Common myeloid progenitor, CD34-positive (primary cell): ENCODE measurements at regions not wholly inside any gene's neighbourhood (a gene's known extent, or its start where the extent isn't known, plus 50 kb on each side); places are given as distances from the start of the nearest gene placed in this dataset.
A peak's percentile ranks its signal among the peaks of the same experiment; 100 is the strongest.

Source experiments
- CTCF ChIA-PET: fragments of 350-600 bp; sonication (Branson Sonifier 250); formaldehyde crosslinking; loops from one replicate; lab custom pipeline; 2021; ENCODE audit warnings: antibody characterized with exemption; lab: Charles Lee
- POLR2A ChIA-PET: fragments of 350-600 bp; sonication (Branson Sonifier 250); formaldehyde crosslinking; loops from one replicate; lab custom pipeline; 2021; ENCODE audit warnings: antibody characterized with exemption; lab: Charles Lee
- DNase-seq, 3 donors: peaks; one replicate each; pipeline versions ENCODE4 v3.0.0 to v3.0.0-alpha.2; 2013
- H3K27ac ChIP-seq, 2 experiments: 1 replicate in 1 of 2; 2 replicates in 1 of 2; pipeline ENCODE4 v1.7.0; 2013; ENCODE audit warnings: inconsistent platforms in 2 of 2, low read length in 2 of 2, mild to moderate bottlenecking in 2 of 2, low read depth in 1 of 2, moderate library complexity in 1 of 2; ENCODE audit not compliant: severe bottlenecking in 2 of 2, insufficient read depth in 1 of 2, poor library complexity in 1 of 2
- H3K27me3 ChIP-seq, 5 experiments: replicated peaks in 2 of 5; 1 replicate in 3 of 5; 2 replicates in 2 of 5; pipeline versions ENCODE4 v1.6.1 to v1.7.0; 2013; ENCODE audit warnings: low read length in 4 of 5, mild to moderate bottlenecking in 2 of 5, moderate library complexity in 2 of 5, inconsistent platforms in 1 of 5; ENCODE audit not compliant: insufficient read depth in 5 of 5, control insufficient read depth in 4 of 5
- H3K36me3 ChIP-seq, 4 experiments: 1 replicate in 2 of 4; 2 replicates in 2 of 4; pipeline versions ENCODE4 v1.6.1 to v1.7.0; 2013; ENCODE audit warnings: low read length in 3 of 4, control low read depth in 1 of 4, mild to moderate bottlenecking in 1 of 4; ENCODE audit not compliant: control insufficient read depth in 4 of 4, insufficient read depth in 4 of 4
- H3K4me1 ChIP-seq, 4 experiments: 1 replicate in 3 of 4; 2 replicates in 1 of 4; pipeline versions ENCODE4 v1.6.1 to v1.7.1; 2013; ENCODE audit warnings: low read length in 3 of 4, mild to moderate bottlenecking in 3 of 4, control low read depth in 1 of 4, inconsistent platforms in 1 of 4, moderate library complexity in 1 of 4; ENCODE audit not compliant: control insufficient read depth in 4 of 4, insufficient read depth in 4 of 4; ENCODE audit errors: control extremely low read depth in 1 of 4
- H3K4me3 ChIP-seq, 7 experiments: 1 replicate in 4 of 7; 2 replicates in 3 of 7; pipeline versions ENCODE4 v1.5.1 to v1.7.0; 2013; ENCODE audit warnings: mild to moderate bottlenecking in 7 of 7, low read length in 6 of 7, moderate library complexity in 6 of 7, inconsistent platforms in 2 of 7, low read depth in 2 of 7, control low read depth in 1 of 7; ENCODE audit not compliant: insufficient read depth in 4 of 7, control insufficient read depth in 1 of 7; ENCODE audit errors: extremely low read depth in 1 of 7
- H3K9me3 ChIP-seq, 5 experiments: 1 replicate in 4 of 5; 2 replicates in 1 of 5; pipeline versions ENCODE4 v1.6.1 to v1.7.1; 2013; ENCODE audit warnings: low read length in 4 of 5, mild to moderate bottlenecking in 2 of 5, inconsistent platforms in 1 of 5, low read depth in 1 of 5, moderate library complexity in 1 of 5; ENCODE audit not compliant: control insufficient read depth in 4 of 5, insufficient read depth in 2 of 5; ENCODE audit errors: control extremely low read depth in 1 of 5
- WGBS: methylation state at CpG from one replicate; pipeline ENCODE4 v1.1.5; 2013; ENCODE audit not compliant: insufficient coverage; 5-methylcytosine and 5-hydroxymethylcytosine counted together

GRCh38 chr9:89929673-89930480 is 325.1 kb downstream of the GADD45G start:
- H3K27ac ChIP-seq, result no peak overlapping the region
- peaks cover 1 to 16% (median 9%) of the 10 kb centered on the region in 4 experiments for H3K4me1 ChIP-seq
- DNase-seq, result peak in 2 of 3 donors; percentile 28 to 50
- POLR2A ChIA-PET, result no interaction called here
- no peaks in the 10 kb centered on the region for H3K9me3 ChIP-seq
- CTCF ChIA-PET, result interaction anchor here (1.2 to 2.4 kb wide), 5 partner anchors 9 to 354 kb away, joined by 3 to 9 read pairs (median 6); no protein-coding TSS in a partner anchor
- no peak overlapping the region for H3K4me3 ChIP-seq
- H3K36me3 ChIP-seq, result no peaks in the 10 kb centered on the region
- WGBS, result 48% methylated on average over 5 of the region's 9 CpGs
- peaks cover 0 to 4% (median 0%) of the 10 kb centered on the region in 5 experiments for H3K27me3 ChIP-seq

GRCh38 chr9:89933578-89933977 is 328.8 kb downstream of the GADD45G start:
- CTCF ChIA-PET, result interaction anchor here (0.8 to 1.1 kb wide), 2 partner anchors 29 to 336 kb away, joined by 3 to 4 read pairs; no protein-coding TSS in a partner anchor
- H3K27me3 ChIP-seq, result peaks cover 0 to 2% (median 0%) of the 10 kb centered on the region in 5 experiments
- POLR2A ChIA-PET, result no interaction called here
- H3K4me3 ChIP-seq, result no peak overlapping the region
- no peak for DNase-seq
- no peaks in the 10 kb centered on the region for H3K36me3 ChIP-seq
- no peaks in the 10 kb centered on the region for H3K9me3 ChIP-seq
- 96% methylated on average over 3 of the region's 4 CpGs for WGBS
- peaks cover 1 to 16% (median 9%) of the 10 kb centered on the region in 4 experiments for H3K4me1 ChIP-seq
- no peak overlapping the region for H3K27ac ChIP-seq

- CTCF ChIA-PET, result interaction anchor here (1.5 kb wide), 1 partner anchor 80 kb away, joined by 3 read pairs; no protein-coding TSS in a partner anchor
- Histone ChIP-seq H3K9me3 (no peaks in the 10 kb centered on the region), H3K27me3 (peaks cover 0 to 2% (median 0%) of the 10 kb centered on the region in 5 experiments), H3K36me3 (no peaks in the 10 kb centered on the region), H3K27ac (no peak overlapping the region), H3K4me3 (no peak overlapping the region), H3K4me1 (peaks cover 0 to 17% (median 6%) of the 10 kb centered on the region in 4 experiments)
- DNase-seq, result no peak
- POLR2A ChIA-PET, result no interaction called here
- 99% methylated on average over 6 of the region's 6 CpGs for WGBS
Observed at GRCh38 chr9:89935115-89935514, 330.3 kb downstream of the GADD45G start.

- POLR2A ChIA-PET, result no interaction called here
- Histone ChIP-seq H3K9me3 (no peaks in the 10 kb centered on the region), H3K4me1 (peaks cover 0 to 14% (median 6%) of the 10 kb centered on the region in 4 experiments), H3K27me3 (peaks cover 0 to 2% (median 0%) of the 10 kb centered on the region in 5 experiments), H3K4me3 (no peak overlapping the region), H3K36me3 (no peaks in the 10 kb centered on the region), H3K27ac (no peak overlapping the region)
- DNase-seq, result no peak
- CTCF ChIA-PET, result interaction anchor here (0.9 to 1.5 kb wide), 3 partner anchors 10 to 79 kb away, joined by 3 to 4 read pairs (median 4); no protein-coding TSS in a partner anchor
- WGBS, result 97% methylated on average over 3 of the region's 4 CpGs
Observed at GRCh38 chr9:89935801-89936200, 331.0 kb downstream of the GADD45G start.

GRCh38 chr9:89937051-89937450 is 332.2 kb downstream of the GADD45G start:
- peaks cover 0 to 2% (median 0%) of the 10 kb centered on the region in 5 experiments for H3K27me3 ChIP-seq
- DNase-seq, result no peak
- no peak overlapping the region for H3K27ac ChIP-seq
- H3K36me3 ChIP-seq, result no peaks in the 10 kb centered on the region
- H3K4me1 ChIP-seq, result peaks cover 0 to 11% (median 5%) of the 10 kb centered on the region in 4 experiments
- H3K9me3 ChIP-seq, result no peaks in the 10 kb centered on the region
- H3K4me3 ChIP-seq, result no peak overlapping the region
- WGBS, result no CpG with 5 or more reads among the region's 2 CpGs
- CTCF ChIA-PET, result interaction anchor here (1.0 to 1.6 kb wide), 4 partner anchors 10 to 165 kb away, joined by 3 to 5 read pairs (median 4); no protein-coding TSS in a partner anchor
- POLR2A ChIA-PET, result no interaction called here

GRCh38 chr9:89939181-89939580 is 334.4 kb downstream of the GADD45G start:
- WGBS, result 76% methylated on average over 3 of the region's 6 CpGs
- Histone ChIP-seq H3K27me3 (peaks cover 0 to 2% (median 0%) of the 10 kb centered on the region in 5 experiments), H3K9me3 (no peaks in the 10 kb centered on the region), H3K27ac (no peak overlapping the region), H3K36me3 (no peaks in the 10 kb centered on the region), H3K4me3 (no peak overlapping the region), H3K4me1 (peaks cover 0 to 11% (median 5%) of the 10 kb centered on the region in 4 experiments)
- CTCF ChIA-PET, result no interaction called here
- POLR2A ChIA-PET, result no interaction called here
- DNase-seq, result peak; percentile 25 to 66 (median 62)
